Left renal pelvis (tissue), 4 donors: ENCODE measurements at regions not wholly inside any gene's neighbourhood (a gene's known extent, or its start where the extent isn't known, plus 50 kb on each side); places are given as distances from the start of the nearest gene placed in this dataset.
"Not testable (repeated sequence)": the region's sequence is repeated elsewhere in the genome, so short reads cannot be mapped to it uniquely, and the experiment has no call there.

Experiments used
- DNase-seq, 4 donors: peaks; one replicate each; pipeline ENCODE4 v3.0.0-alpha.2; 2013; ENCODE audit warnings: low read depth in 4 of 4, low spot score in 3 of 4

DNA sequence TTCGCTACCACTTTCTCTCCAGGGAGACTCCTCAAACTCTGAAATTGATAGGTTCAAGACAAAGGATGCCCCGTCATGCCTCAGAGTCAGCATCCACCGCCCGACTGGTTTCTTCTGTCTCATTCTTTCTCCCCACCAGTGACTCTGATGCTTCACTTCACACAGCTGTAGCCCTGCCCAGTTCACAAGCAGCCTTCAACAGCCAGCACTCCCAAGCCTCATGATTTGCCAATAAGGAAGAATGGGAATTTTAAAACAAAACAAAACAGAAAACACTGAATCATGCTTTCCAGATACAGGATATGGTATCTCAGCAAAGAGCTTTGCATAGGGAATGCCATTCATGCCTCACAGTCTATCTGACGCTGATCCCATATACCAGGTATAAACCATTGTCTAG, 371.2 kb upstream of the RORB start:
- no peak for DNase-seq

GRCh38 chr9:74132986-74133385, 364.1 kb upstream of the RORB start:
- DNase-seq: no peak

- DNase-seq: no peak
These were observed 363.2 kb upstream of the RORB start for GRCh38 chr9:74133921-74134320.

DNA sequence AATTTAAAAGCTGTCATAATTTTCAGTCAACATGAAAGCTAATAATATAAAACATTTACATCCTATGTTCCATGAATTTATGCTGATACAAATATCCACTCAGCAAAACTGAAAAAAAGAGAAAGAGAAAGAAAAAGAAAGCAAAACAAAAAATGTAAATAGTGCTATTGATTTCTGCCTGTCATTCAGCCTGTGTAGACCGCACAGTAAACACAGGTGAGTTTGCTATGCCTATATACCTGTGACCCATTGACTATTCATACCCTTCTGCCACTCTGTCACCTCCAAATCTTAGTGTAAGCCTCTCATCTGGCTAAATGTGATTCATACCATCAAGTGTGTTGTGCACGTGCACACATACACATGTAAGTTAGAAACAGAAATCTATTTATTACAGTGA, 359.0 kb upstream of the RORB start:
- DNase-seq: no peak

GRCh38 chr9:74140141-74140540, 357.0 kb upstream of the RORB start:
- no peak for DNase-seq

- DNase-seq: no peak
These were observed 349.2 kb upstream of the RORB start for GRCh38 chr9:74147906-74148305.

GRCh38 chr9:74172874-74173273, 324.3 kb upstream of the RORB start:
- DNase-seq: no peak

GRCh38 chr9:74173284-74173683, 323.9 kb upstream of the RORB start:
- no peak for DNase-seq

DNA sequence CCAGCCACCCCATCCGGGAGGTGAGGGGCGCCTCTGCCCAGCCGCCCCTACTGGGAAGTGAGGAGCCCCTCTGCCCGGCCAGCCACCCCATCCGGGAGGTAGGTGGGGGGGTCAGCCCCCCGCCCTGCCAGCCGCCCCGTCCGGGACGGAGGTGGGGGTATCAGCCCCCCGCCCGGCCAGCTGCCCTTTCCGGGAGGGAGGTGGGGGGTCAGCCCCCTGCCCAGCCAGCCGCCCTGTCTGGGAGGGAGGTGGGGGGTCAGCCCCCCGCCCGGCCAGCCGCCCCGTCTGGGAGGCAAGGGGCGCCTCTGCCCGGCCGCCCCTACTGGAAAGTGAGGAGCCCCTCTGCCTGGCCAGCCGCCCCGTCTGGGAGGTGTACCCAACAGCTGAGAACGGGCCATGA, 299.4 kb upstream of the RORB start:
- DNase-seq: not testable (repeated sequence)

DNA sequence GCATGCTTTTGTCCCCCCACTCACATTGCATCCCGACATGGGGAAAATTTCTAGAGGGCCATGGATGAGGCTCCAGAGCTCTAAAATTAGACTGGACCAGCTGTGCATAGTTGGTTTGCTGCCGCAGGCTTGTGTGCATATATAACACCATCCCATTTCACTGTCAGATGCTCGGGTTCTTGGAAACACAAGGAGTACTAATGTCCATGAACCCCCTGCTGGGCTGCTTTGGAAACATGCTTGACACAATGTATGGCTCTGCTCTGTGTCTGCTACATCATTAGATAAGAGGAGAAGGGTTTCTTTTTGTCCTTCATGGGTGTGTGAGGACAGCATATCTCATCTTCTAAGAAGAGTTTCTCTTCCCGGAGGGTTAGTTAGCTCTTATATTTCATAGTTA, 292.1 kb upstream of the RORB start:
- DNase-seq: no peak

GRCh38 chr9:74218385-74219063, 278.6 kb upstream of the RORB start:
- no peak for DNase-seq

GRCh38 chr9:74220327-74220726, 276.8 kb upstream of the RORB start:
- no peak for DNase-seq

- DNase-seq: no peak
These were observed 260.3 kb upstream of the RORB start for GRCh38 chr9:74236857-74237256.

- DNase-seq: no peak
These were observed 251.2 kb upstream of the RORB start for GRCh38 chr9:74245866-74246497.

DNA sequence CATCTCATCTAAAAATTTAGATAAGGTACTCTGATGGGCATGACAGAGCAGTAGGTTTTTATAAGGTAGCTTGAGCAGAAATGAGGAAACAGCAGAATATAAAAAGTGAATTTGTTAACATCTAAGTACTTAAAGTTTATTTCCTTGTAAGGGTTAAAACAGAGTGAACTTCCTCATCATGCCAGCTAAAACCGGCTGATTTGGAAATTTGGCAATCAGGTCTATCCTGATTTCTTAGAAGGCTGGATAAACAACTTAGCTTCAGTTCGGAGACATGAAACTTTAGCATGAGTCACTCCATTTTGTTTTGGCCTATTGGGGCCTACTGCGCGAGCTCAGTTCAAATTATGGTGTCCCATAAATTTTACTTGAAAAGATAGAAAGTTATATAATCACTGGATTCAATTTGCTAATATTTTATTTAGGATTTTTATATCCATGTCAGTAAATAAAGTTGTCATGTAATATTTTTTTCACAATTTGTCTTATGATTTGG, 241.6 kb upstream of the RORB start:
- DNase-seq: no peak

GRCh38 chr9:74275872-74276508, 221.1 kb upstream of the RORB start:
- DNase-seq: no peak

GRCh38 chr9:74277532-74277931, 219.6 kb upstream of the RORB start:
- no peak for DNase-seq

DNA sequence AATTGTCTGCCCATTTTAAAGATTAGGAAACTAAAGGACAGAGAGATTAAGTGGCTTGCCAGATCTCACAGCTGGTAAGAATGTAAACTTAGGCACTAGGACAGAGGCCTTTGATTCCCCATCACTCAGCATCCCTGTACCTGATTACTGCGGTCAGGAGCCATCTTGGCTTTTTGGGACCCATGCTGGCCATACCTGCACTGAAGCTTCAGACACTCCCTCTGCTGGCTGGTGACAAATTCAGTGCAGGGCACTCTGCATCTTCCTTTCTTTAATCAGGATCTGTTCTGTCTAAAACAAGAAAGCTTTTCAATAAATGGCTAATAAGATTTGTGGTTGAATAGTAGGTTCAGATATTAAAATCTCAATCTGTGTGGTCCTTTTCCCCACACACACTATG, 215.5 kb upstream of the RORB start:
- no peak for DNase-seq

DNA sequence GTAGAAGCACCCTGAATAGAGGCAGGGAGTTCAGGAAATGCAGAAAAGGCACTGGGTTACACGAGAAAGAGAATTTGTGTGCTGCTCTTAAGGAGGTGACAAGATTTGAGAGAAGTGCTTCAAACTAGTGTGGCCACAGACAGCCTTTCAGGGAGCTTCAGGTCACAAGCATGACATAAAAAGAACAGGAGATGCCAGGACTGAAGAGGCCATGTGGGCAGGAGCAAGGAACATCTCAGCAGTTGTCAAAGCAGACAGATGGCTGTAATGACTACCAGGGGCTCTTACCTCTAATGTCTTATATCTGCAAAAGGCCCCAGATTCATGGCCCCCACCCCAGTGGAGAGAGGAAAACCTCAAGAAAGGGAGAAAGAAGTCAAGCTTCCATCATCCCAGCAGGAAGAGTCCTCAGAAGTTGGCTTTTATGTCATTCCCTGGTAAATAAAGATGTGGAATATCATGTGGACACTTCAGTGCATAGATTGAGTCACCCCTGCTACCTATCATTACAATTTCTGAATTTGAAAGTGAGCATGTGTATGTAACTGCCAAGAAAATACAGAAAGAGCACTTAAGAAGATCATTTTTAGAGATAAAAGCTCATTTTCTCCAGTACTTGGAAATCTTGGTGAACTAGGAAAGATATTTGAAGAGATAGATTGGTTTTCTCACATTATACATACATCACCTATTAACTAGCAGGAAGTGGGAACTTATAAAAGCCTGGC, 214.4 kb upstream of the RORB start:
- DNase-seq: no peak

DNA sequence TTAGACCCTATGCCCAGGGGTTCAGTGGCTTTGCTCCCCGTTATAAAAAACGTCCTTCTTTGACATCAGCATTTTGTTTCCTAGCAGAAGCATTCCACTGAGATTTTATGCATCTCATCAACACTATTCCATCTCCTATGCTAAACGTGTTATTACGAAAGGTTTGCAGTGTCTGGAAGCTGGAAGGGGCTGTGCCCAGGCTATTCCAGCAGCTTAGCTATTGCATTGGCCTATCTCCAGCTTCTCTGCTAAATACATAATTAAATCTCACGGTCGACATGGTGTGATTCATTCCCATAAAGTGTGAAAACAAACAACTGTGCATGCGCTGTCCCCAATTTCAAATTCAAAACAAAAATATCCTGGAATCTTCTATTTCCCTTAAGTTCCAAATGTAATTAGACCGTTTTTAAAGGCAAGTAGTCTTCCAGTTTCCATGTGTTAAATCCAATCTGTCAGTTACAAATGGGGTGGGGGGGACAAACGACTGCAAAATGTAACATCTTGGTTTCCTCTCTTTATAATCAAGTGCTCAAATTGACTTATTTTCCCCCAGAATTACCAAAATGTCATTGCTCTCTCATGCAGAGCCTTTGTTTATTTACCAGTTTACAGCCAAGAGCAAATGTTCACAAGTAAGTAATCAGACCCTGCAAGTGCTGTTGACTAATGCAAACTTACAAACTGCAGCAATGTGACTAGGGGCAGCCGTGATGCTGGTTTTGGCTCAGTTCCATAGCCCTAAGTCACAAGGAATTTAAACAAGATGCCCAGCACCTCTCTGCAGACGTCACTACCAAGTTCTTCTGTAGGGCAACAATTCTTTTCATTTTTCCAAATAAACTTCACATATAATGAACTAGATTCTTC, 212.3 kb upstream of the RORB start:
- no peak for DNase-seq
